K562 (cell line): ENCODE measurements at regions not wholly inside any gene's neighbourhood (a gene's known extent, or its start where the extent isn't known, plus 50 kb on each side); places are given as distances from the start of the nearest gene placed in this dataset.

ENCODE experiments used
- ATAC-seq: fragments of 200-7000 bp; cut with Tn5 transposase; 3 replicates; pipeline ENCODE4 v1.9.1; 2020; ENCODE audit warnings: moderate library complexity
- BruUV-seq: library from RNA; stranded (reverse); fragments of 400-500 nt; replicated peaks from 2 replicates; lab custom pipeline; 2021; lab: Mats Ljungman, UMichigan
- CTCF ChIA-PET: fragments of 300-600 bp; formaldehyde crosslinking; extraction: SDS; loops from one replicate; lab custom pipeline; 2021; ENCODE audit warnings: low intra/inter-chr PET ratio; lab: Yijun Ruan, JAX
- POLR2A ChIA-PET: fragments of 300-600, 350-650 bp; sonication (Branson Sonifier 250); formaldehyde crosslinking; extraction: SDS; loops from one replicate; lab custom pipeline; 2021; ENCODE audit warnings: antibody characterized with exemption, inconsistent platforms; lab: Yijun Ruan, JAX
- DNase-seq, 4 experiments: peaks; one replicate each; pipeline versions ENCODE4 v3.0.0 to v3.0.0-alpha.2; 2011 to 2018; ENCODE audit warnings: low spot score in 3 of 4, mixed read lengths in 3 of 4; ENCODE audit errors: extremely low read depth in 1 of 4
- FAIRE-seq: peaks from 2 replicates; lab custom pipeline; 2011; peaks lifted over from hg19 to GRCh38; lab: Jason Lieb, UNC
- H2AFZ ChIP-seq: 2 replicates; pipeline ENCODE4 v1.6.0; 2011; ENCODE audit warnings: low read depth, low read length, control low read depth, inconsistent platforms
- H3K27ac ChIP-seq: fragments of 200-600 bp; 3 replicates; pipeline ENCODE4 v1.8.0; 2011; ENCODE audit warnings: low read depth, mild to moderate bottlenecking, control low read depth, inconsistent platforms, low read length, moderate library complexity, mixed read lengths; ENCODE audit errors: extremely low read depth
- H3K27me3 ChIP-seq, 2 experiments: fragments of 300-600 bp in 1 of 2; 2 replicates in 1 of 2; 3 replicates in 1 of 2; pipeline versions ENCODE4 v1.6.0 to v1.8.0; 2011; ENCODE audit warnings: inconsistent platforms in 2 of 2, low read length in 2 of 2, mild to moderate bottlenecking in 1 of 2, mixed read lengths in 1 of 2, moderate library complexity in 1 of 2; ENCODE audit not compliant: control insufficient read depth in 2 of 2, insufficient read depth in 2 of 2
- H3K36me3 ChIP-seq: fragments of 300-600 bp; 3 replicates; pipeline ENCODE4 v1.8.0; 2011; ENCODE audit warnings: mild to moderate bottlenecking, low read length, inconsistent platforms; ENCODE audit not compliant: control insufficient read depth, insufficient read depth
- H3K4me1 ChIP-seq, 2 experiments: fragments of 200-600 bp in 1 of 2; replicated peaks in 1 of 2; 2 replicates in 1 of 2; 3 replicates in 1 of 2; pipeline versions ENCODE4 v1.5.1 to v1.8.0; 2011; ENCODE audit warnings: inconsistent platforms in 2 of 2, low read length in 2 of 2, mild to moderate bottlenecking in 1 of 2, mixed read lengths in 1 of 2, moderate library complexity in 1 of 2; ENCODE audit not compliant: control insufficient read depth in 2 of 2, insufficient read depth in 2 of 2
- H3K4me2 ChIP-seq: 2 replicates; pipeline ENCODE4 v1.6.1; 2011; ENCODE audit warnings: low read length, control low read depth, inconsistent platforms, mixed read lengths; ENCODE audit not compliant: insufficient read depth
- H3K4me3 ChIP-seq: fragments of 200-600 bp; sonication (generic), shearing (Covaris generic); 2 replicates; pipeline ENCODE4 v1.5.1; 2016; ENCODE audit warnings: control low read depth, inconsistent platforms
- H3K79me2 ChIP-seq: fragments of 200-600 bp; 3 replicates; pipeline ENCODE4 v1.8.0; 2011; ENCODE audit warnings: low read length, inconsistent platforms; ENCODE audit not compliant: control insufficient read depth, insufficient read depth
- H3K9ac ChIP-seq, 2 experiments: 2 replicates each; pipeline versions ENCODE4 v1.6.0 to v1.6.1; 2011; ENCODE audit warnings: low read depth in 2 of 2, low read length in 2 of 2, control low read depth in 1 of 2, inconsistent platforms in 1 of 2, mild to moderate bottlenecking in 1 of 2, mixed read lengths in 1 of 2; ENCODE audit not compliant: insufficient read depth in 1 of 2
- H3K9me1 ChIP-seq: one replicate; pipeline ENCODE4 v1.6.0; 2011; ENCODE audit warnings: inconsistent platforms, mild to moderate bottlenecking, low read length, moderate library complexity; ENCODE audit not compliant: control insufficient read depth, insufficient read depth
- H3K9me3 ChIP-seq: replicated peaks from 2 replicates; pipeline ENCODE4 v1.5.1; 2011; ENCODE audit warnings: low read depth, low read length, inconsistent platforms; ENCODE audit not compliant: control insufficient read depth, insufficient read depth
- H4K20me1 ChIP-seq: replicated peaks from 2 replicates; pipeline ENCODE4 v1.6.1; 2011; ENCODE audit warnings: low read length, inconsistent platforms, mixed read lengths; ENCODE audit not compliant: control insufficient read depth, insufficient read depth
- CREB1 ChIP-seq, 2 experiments: sonication (generic) in 1 of 2; formaldehyde crosslinking in 1 of 2; IDR thresholded peaks; 2 replicates each; pipeline versions ENCODE4 v1.6.1 to v1.8.0; 2012 to 2022; ENCODE audit warnings: inconsistent platforms in 1 of 2, mild to moderate bottlenecking in 1 of 2, missing genetic modification reagents in 1 of 2, moderate library complexity in 1 of 2
- EP300 ChIP-seq: IDR thresholded peaks from 2 replicates; pipeline ENCODE4 v1.6.1; 2012; ENCODE audit warnings: low read length, improper control_type of control experiment
- IRF2 ChIP-seq: sonication (generic); formaldehyde crosslinking; IDR thresholded peaks from 2 replicates; pipeline ENCODE4 v1.8.1; 2022; ENCODE audit warnings: mild to moderate bottlenecking, missing genetic modification reagents
- SMAD1 ChIP-seq: fragments of 150-350 bp; IDR thresholded peaks from 2 replicates; pipeline ENCODE4 v1.6.1; 2014; ENCODE audit warnings: low read length, low read depth; ENCODE audit not compliant: partially characterized antibody
- THRAP3 ChIP-seq: fragments of 450-650 bp; IDR thresholded peaks from 2 replicates; pipeline ENCODE4 v1.6.1; 2016; ENCODE audit warnings: mild to moderate bottlenecking, inconsistent platforms, borderline replicate concordance
- ZNF253 ChIP-seq: fragments of 250-450 bp; sonication (Bioruptor Pico); conservative IDR thresholded peaks from 2 replicates; pipeline ENCODE4 v1.6.1; 2021; ENCODE audit warnings: mild to moderate bottlenecking
- ZNF764 ChIP-seq: fragments of 250-450 bp; sonication (Bioruptor Pico); IDR thresholded peaks from 2 replicates; pipeline ENCODE4 v1.4.0; 2020; ENCODE audit warnings: low read depth, mild to moderate bottlenecking, moderate library complexity
- WGBS: fragments of 100-300 bp; shearing (Covaris generic); methylation state at CpG from one replicate; pipeline ENCODE4 v1.1.6; 2016; ENCODE audit warnings: low coverage, mixed read lengths; ENCODE audit not compliant: insufficient coverage; ENCODE audit errors: missing lambda C conversion rate; 5-methylcytosine and 5-hydroxymethylcytosine counted together
- in situ Hi-C: fragments of 300-500 bp; cut with MboI; formaldehyde crosslinking; loops from 4 replicates; pipeline ENCODE4 v1.15.0; 2018; ENCODE audit warnings: inconsistent platforms, mixed read lengths
- intact Hi-C: fragments of 100-400 bp; cut with micrococcal nuclease; formaldehyde crosslinking; loops from 2 replicates; pipeline ENCODE4 v1.14.2; 2022
- TF ChIP-seq, protein P1 (sequence below): fragments of 450-650 bp; IDR thresholded peaks from 2 replicates; pipeline ENCODE4 v1.6.1; 2016; ENCODE audit warnings: mild to moderate bottlenecking
- TF ChIP-seq, protein P2 (sequence below): IDR thresholded peaks from 2 replicates; pipeline ENCODE4 v1.6.1; 2011; ENCODE audit not compliant: insufficient read length; ENCODE audit errors: extremely low read depth
- TF ChIP-seq, protein P3 (sequence below), 2 experiments: IDR thresholded peaks in 1 of 2; conservative IDR thresholded peaks in 1 of 2; 2 replicates each; pipeline ENCODE4 v1.6.1; 2016; ENCODE audit warnings: low read depth in 2 of 2, mild to moderate bottlenecking in 1 of 2, missing compliant biosample characterization in 1 of 2, missing genetic modification characterization in 1 of 2, moderate library complexity in 1 of 2
- TF ChIP-seq, protein P4 (sequence below): fragments of 450-650 bp; IDR thresholded peaks from 2 replicates; pipeline ENCODE4 v1.6.1; 2017; ENCODE audit warnings: antibody characterized with exemption

DNA sequence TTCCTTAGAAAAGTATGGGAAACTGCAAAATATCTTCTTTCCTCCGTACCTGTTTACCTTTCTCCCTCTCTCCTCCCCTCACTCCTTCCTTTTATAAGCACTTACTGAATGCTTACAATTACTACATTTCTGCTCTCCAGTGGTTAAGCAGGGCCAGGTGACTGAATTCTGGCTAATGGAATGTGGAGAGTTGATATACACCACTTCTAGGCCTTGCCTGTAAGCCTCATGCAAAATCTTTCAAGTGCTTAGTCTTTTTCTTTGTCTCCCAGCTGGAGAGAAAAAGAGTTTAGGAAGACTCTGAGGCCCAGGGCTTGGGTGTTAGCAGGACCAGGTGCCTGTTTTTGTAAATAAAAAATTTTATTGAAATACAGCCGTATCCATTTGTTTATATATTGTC, 77.7 kb upstream of the CACNA1E start:
- Histone ChIP-seq H3K4me3 (no peak overlapping the region), H3K4me2 (no peak overlapping the region), H3K79me2 (no peaks in the 10 kb centered on the region), H4K20me1 (no peaks in the 10 kb centered on the region), H3K27me3 (peaks cover 0 to 5% of the 10 kb centered on the region in 2 experiments; a peak in 1 of 5 replicates), H3K9me1 (no peaks in the 10 kb centered on the region), H3K9me3 (no peaks in the 10 kb centered on the region), H2AFZ (no peak overlapping the region), H3K36me3 (no peaks in the 10 kb centered on the region), H3K27ac (no peak overlapping the region), H3K4me1 (no peaks in the 10 kb centered on the region), H3K9ac (no peak overlapping the region)
- WGBS: 0% methylated on average over 2 of the region's 2 CpGs
- ChIA-PET CTCF (no interaction called here), POLR2A (interaction anchor here (1.9 kb wide), 1 partner anchor 8 kb away, joined by 6 read pairs; no protein-coding TSS in a partner anchor)
- in situ Hi-C loops (no loop called here), intact Hi-C loops (no loop called here)
- DNase-seq: no peak
- no peak for FAIRE-seq
- TF ChIP-seq, protein P1, sequence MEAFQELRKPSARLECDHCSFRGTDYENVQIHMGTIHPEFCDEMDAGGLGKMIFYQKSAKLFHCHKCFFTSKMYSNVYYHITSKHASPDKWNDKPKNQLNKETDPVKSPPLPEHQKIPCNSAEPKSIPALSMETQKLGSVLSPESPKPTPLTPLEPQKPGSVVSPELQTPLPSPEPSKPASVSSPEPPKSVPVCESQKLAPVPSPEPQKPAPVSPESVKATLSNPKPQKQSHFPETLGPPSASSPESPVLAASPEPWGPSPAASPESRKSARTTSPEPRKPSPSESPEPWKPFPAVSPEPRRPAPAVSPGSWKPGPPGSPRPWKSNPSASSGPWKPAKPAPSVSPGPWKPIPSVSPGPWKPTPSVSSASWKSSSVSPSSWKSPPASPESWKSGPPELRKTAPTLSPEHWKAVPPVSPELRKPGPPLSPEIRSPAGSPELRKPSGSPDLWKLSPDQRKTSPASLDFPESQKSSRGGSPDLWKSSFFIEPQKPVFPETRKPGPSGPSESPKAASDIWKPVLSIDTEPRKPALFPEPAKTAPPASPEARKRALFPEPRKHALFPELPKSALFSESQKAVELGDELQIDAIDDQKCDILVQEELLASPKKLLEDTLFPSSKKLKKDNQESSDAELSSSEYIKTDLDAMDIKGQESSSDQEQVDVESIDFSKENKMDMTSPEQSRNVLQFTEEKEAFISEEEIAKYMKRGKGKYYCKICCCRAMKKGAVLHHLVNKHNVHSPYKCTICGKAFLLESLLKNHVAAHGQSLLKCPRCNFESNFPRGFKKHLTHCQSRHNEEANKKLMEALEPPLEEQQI: no peak
- TF ChIP-seq, protein P2, sequence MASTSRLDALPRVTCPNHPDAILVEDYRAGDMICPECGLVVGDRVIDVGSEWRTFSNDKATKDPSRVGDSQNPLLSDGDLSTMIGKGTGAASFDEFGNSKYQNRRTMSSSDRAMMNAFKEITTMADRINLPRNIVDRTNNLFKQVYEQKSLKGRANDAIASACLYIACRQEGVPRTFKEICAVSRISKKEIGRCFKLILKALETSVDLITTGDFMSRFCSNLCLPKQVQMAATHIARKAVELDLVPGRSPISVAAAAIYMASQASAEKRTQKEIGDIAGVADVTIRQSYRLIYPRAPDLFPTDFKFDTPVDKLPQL: no peak
- no peak for TF ChIP-seq EP300
- TF ChIP-seq ZNF253 (CRISPR knock-in tag): no peak
- TF ChIP-seq, protein P3, sequence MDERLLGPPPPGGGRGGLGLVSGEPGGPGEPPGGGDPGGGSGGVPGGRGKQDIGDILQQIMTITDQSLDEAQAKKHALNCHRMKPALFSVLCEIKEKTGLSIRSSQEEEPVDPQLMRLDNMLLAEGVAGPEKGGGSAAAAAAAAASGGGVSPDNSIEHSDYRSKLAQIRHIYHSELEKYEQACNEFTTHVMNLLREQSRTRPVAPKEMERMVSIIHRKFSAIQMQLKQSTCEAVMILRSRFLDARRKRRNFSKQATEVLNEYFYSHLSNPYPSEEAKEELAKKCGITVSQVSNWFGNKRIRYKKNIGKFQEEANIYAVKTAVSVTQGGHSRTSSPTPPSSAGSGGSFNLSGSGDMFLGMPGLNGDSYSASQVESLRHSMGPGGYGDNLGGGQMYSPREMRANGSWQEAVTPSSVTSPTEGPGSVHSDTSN (CRISPR knock-in tag; IDR thresholded peaks at IDR 0.05; ENCODE audit: low read depth): no peak
- TF ChIP-seq, protein P3 (tag; conservative IDR thresholded peaks at IDR 0.05; ENCODE audit: low read depth): no peak
- TF ChIP-seq ZNF764: no peak
- no peak for TF ChIP-seq THRAP3
- no peak for TF ChIP-seq CREB1 (IDR thresholded peaks at IDR 0.05)
- TF ChIP-seq CREB1 (CRISPR knock-in tag; IDR thresholded peaks at IDR 0.05): no peak
- TF ChIP-seq SMAD1: no peak
- TF ChIP-seq IRF2 (CRISPR knock-in tag): no peak
- TF ChIP-seq, protein P4, sequence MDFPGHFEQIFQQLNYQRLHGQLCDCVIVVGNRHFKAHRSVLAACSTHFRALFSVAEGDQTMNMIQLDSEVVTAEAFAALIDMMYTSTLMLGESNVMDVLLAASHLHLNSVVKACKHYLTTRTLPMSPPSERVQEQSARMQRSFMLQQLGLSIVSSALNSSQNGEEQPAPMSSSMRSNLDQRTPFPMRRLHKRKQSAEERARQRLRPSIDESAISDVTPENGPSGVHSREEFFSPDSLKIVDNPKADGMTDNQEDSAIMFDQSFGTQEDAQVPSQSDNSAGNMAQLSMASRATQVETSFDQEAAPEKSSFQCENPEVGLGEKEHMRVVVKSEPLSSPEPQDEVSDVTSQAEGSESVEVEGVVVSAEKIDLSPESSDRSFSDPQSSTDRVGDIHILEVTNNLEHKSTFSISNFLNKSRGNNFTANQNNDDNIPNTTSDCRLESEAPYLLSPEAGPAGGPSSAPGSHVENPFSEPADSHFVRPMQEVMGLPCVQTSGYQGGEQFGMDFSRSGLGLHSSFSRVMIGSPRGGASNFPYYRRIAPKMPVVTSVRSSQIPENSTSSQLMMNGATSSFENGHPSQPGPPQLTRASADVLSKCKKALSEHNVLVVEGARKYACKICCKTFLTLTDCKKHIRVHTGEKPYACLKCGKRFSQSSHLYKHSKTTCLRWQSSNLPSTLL: no peak
- BruUV-seq: no TSS peak
- ATAC-seq: no peak
